Liver (tissue), 8 donors: ENCODE measurements at regions not wholly inside any gene's neighbourhood (a gene's known extent, or its start where the extent isn't known, plus 50 kb on each side); places are given as distances from the start of the nearest gene placed in this dataset.

Experiments used
- DNase-seq: peaks from one replicate; pipeline ENCODE4 v3.0.0-alpha.2; 2017; ENCODE audit warnings: low spot score
- H3K27ac ChIP-seq, 2 donors: one replicate each; pipeline ENCODE4 v1.7.0; 2013; ENCODE audit warnings: inconsistent platforms in 2 of 2, low read length in 2 of 2, control low read depth in 1 of 2, low read depth in 1 of 2, mild to moderate bottlenecking in 1 of 2
- H3K27me3 ChIP-seq, 4 donors: one replicate each; pipeline versions ENCODE4 v1.6.1 to v1.7.0; 2013; ENCODE audit warnings: low read length in 3 of 4, inconsistent platforms in 1 of 4, mild to moderate bottlenecking in 1 of 4, moderate library complexity in 1 of 4; ENCODE audit not compliant: control insufficient read depth in 4 of 4, insufficient read depth in 4 of 4
- H3K36me3 ChIP-seq, 4 donors: one replicate each; pipeline versions ENCODE4 v1.6.1 to v1.7.0; 2013; ENCODE audit warnings: low read length in 3 of 4, mild to moderate bottlenecking in 3 of 4, low read depth in 1 of 4, moderate library complexity in 1 of 4; ENCODE audit not compliant: control insufficient read depth in 4 of 4, insufficient read depth in 3 of 4
- H3K4me1 ChIP-seq, 4 donors: one replicate each; pipeline versions ENCODE4 v1.6.1 to v1.7.0; 2013; ENCODE audit warnings: low read length in 3 of 4, mild to moderate bottlenecking in 3 of 4, moderate library complexity in 1 of 4; ENCODE audit not compliant: control insufficient read depth in 4 of 4, insufficient read depth in 4 of 4
- H3K4me3 ChIP-seq, 3 donors: one replicate each; pipeline versions ENCODE4 v1.6.1 to v1.7.0; 2013; ENCODE audit warnings: low read length in 3 of 3, control low read depth in 1 of 3, low read depth in 1 of 3, mild to moderate bottlenecking in 1 of 3
- H3K9ac ChIP-seq, 2 donors: one replicate each; pipeline ENCODE4 v1.7.0; 2013; ENCODE audit warnings: low read length in 2 of 2, mild to moderate bottlenecking in 2 of 2, moderate library complexity in 2 of 2, control low read depth in 1 of 2, low read depth in 1 of 2
- H3K9me3 ChIP-seq, 4 donors: one replicate each; pipeline versions ENCODE4 v1.6.1 to v1.7.0; 2013; ENCODE audit warnings: low read length in 3 of 4; ENCODE audit not compliant: control insufficient read depth in 4 of 4
- ATF3 ChIP-seq: IDR thresholded peaks from 2 replicates; pipeline ENCODE4 v1.6.1; 2016; ENCODE audit warnings: antibody characterized with exemption
- EGR1 ChIP-seq, 2 donors: IDR thresholded peaks; 2 replicates each; pipeline ENCODE4 v1.6.1; 2016 to 2018; ENCODE audit warnings: antibody characterized with exemption in 2 of 2, low read depth in 2 of 2
- FOXA1 ChIP-seq: IDR thresholded peaks from 2 replicates; pipeline ENCODE4 v1.6.1; 2016; ENCODE audit warnings: antibody characterized with exemption
- FOXA2 ChIP-seq: IDR thresholded peaks from 2 replicates; pipeline ENCODE4 v1.6.1; 2016; ENCODE audit warnings: antibody characterized with exemption
- GABPA ChIP-seq, 2 donors: IDR thresholded peaks in 1 of 2; conservative IDR thresholded peaks in 1 of 2; 2 replicates each; pipeline ENCODE4 v1.6.1; 2016; ENCODE audit warnings: antibody characterized with exemption in 2 of 2, mild to moderate bottlenecking in 1 of 2, moderate library complexity in 1 of 2
- HNF4A ChIP-seq, 2 donors: conservative IDR thresholded peaks; 2 replicates each; pipeline ENCODE4 v1.6.1; 2016; ENCODE audit warnings: antibody characterized with exemption in 2 of 2, mild to moderate bottlenecking in 2 of 2
- HNF4G ChIP-seq: IDR thresholded peaks from 2 replicates; pipeline ENCODE4 v1.6.1; 2016; ENCODE audit warnings: antibody characterized with exemption
- JUND ChIP-seq, 2 donors: IDR thresholded peaks; 2 replicates each; pipeline ENCODE4 v1.6.1; 2016; ENCODE audit warnings: antibody characterized with exemption in 2 of 2
- NR2F2 ChIP-seq: IDR thresholded peaks from 2 replicates; pipeline ENCODE4 v1.6.1; 2016; ENCODE audit warnings: antibody characterized with exemption
- RAD21 ChIP-seq, 2 donors: IDR thresholded peaks; 2 replicates each; pipeline ENCODE4 v1.6.1; 2016; ENCODE audit warnings: antibody characterized with exemption in 2 of 2, mild to moderate bottlenecking in 2 of 2
- RXRA ChIP-seq, 2 donors: IDR thresholded peaks; 2 replicates each; pipeline ENCODE4 v1.6.1; 2017 to 2018; ENCODE audit warnings: antibody characterized with exemption in 2 of 2, mild to moderate bottlenecking in 1 of 2
- SP1 ChIP-seq: IDR thresholded peaks from 2 replicates; pipeline ENCODE4 v1.6.1; 2018; ENCODE audit warnings: antibody characterized with exemption, mild to moderate bottlenecking
- TAF1 ChIP-seq: conservative IDR thresholded peaks from 2 replicates; pipeline ENCODE4 v1.6.1; 2016; ENCODE audit warnings: antibody characterized with exemption, mild to moderate bottlenecking
- YY1 ChIP-seq: IDR thresholded peaks from 2 replicates; pipeline ENCODE4 v1.6.1; 2016; ENCODE audit warnings: antibody characterized with exemption, mild to moderate bottlenecking
- WGBS: extraction: QIAGEN DNeasy Blood & Tissue Kit; methylation state at CpG from one replicate; pipeline ENCODE4 v1.1.7; 2013; 5-methylcytosine and 5-hydroxymethylcytosine counted together
- TF ChIP-seq, protein P1 (sequence below): IDR thresholded peaks from 2 replicates; pipeline ENCODE4 v1.6.1; 2016; ENCODE audit warnings: antibody characterized with exemption
- TF ChIP-seq, protein P2 (sequence below): fragments of 150-350 bp; IDR thresholded peaks from 2 replicates; pipeline ENCODE4 v1.5.1; 2017; ENCODE audit warnings: improper control_type of control experiment, low read depth, low read length; ENCODE audit not compliant: missing input control
- TF ChIP-seq, protein P3 (sequence below): IDR thresholded peaks from 2 replicates; pipeline ENCODE4 v1.6.1; 2016; ENCODE audit warnings: antibody characterized with exemption, mild to moderate bottlenecking
- TF ChIP-seq, protein P4 (sequence below): IDR thresholded peaks from 2 replicates; pipeline ENCODE4 v1.6.1; 2016; ENCODE audit warnings: antibody characterized with exemption
- donor health status: healthy.
- donor health status: healthy.
- donor health status: healthy.
- donor health status: healthy.
- donor health status: healthy.

- no peak overlapping the region for H3K27ac ChIP-seq
- no peak for DNase-seq
- 78% methylated on average over 2 of the region's 2 CpGs for WGBS
- no peaks in the 10 kb centered on the region for H3K27me3 ChIP-seq
- no peak overlapping the region for H3K4me3 ChIP-seq
- TF ChIP-seq EGR1 (IDR thresholded peaks at IDR 0.05; ENCODE audit: low read depth in 2 of 2) = no peak
- TF ChIP-seq, protein P1, sequence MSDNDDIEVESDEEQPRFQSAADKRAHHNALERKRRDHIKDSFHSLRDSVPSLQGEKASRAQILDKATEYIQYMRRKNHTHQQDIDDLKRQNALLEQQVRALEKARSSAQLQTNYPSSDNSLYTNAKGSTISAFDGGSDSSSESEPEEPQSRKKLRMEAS = no peak
- TF ChIP-seq RXRA (IDR thresholded peaks at IDR 0.05) = no peak
- no peak for TF ChIP-seq RAD21 (IDR thresholded peaks at IDR 0.05)
- TF ChIP-seq FOXA2 = no peak
- no peak for TF ChIP-seq NR2F2
- TF ChIP-seq JUND (IDR thresholded peaks at IDR 0.05) = no peak
- TF ChIP-seq FOXA1 = no peak
- no peak for TF ChIP-seq GABPA (IDR thresholded peaks at IDR 0.05 in 1 of 2, conservative IDR thresholded peaks at IDR 0.05 in 1 of 2)
- TF ChIP-seq, protein P2, sequence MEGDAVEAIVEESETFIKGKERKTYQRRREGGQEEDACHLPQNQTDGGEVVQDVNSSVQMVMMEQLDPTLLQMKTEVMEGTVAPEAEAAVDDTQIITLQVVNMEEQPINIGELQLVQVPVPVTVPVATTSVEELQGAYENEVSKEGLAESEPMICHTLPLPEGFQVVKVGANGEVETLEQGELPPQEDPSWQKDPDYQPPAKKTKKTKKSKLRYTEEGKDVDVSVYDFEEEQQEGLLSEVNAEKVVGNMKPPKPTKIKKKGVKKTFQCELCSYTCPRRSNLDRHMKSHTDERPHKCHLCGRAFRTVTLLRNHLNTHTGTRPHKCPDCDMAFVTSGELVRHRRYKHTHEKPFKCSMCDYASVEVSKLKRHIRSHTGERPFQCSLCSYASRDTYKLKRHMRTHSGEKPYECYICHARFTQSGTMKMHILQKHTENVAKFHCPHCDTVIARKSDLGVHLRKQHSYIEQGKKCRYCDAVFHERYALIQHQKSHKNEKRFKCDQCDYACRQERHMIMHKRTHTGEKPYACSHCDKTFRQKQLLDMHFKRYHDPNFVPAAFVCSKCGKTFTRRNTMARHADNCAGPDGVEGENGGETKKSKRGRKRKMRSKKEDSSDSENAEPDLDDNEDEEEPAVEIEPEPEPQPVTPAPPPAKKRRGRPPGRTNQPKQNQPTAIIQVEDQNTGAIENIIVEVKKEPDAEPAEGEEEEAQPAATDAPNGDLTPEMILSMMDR = no peak
- TF ChIP-seq, protein P3, sequence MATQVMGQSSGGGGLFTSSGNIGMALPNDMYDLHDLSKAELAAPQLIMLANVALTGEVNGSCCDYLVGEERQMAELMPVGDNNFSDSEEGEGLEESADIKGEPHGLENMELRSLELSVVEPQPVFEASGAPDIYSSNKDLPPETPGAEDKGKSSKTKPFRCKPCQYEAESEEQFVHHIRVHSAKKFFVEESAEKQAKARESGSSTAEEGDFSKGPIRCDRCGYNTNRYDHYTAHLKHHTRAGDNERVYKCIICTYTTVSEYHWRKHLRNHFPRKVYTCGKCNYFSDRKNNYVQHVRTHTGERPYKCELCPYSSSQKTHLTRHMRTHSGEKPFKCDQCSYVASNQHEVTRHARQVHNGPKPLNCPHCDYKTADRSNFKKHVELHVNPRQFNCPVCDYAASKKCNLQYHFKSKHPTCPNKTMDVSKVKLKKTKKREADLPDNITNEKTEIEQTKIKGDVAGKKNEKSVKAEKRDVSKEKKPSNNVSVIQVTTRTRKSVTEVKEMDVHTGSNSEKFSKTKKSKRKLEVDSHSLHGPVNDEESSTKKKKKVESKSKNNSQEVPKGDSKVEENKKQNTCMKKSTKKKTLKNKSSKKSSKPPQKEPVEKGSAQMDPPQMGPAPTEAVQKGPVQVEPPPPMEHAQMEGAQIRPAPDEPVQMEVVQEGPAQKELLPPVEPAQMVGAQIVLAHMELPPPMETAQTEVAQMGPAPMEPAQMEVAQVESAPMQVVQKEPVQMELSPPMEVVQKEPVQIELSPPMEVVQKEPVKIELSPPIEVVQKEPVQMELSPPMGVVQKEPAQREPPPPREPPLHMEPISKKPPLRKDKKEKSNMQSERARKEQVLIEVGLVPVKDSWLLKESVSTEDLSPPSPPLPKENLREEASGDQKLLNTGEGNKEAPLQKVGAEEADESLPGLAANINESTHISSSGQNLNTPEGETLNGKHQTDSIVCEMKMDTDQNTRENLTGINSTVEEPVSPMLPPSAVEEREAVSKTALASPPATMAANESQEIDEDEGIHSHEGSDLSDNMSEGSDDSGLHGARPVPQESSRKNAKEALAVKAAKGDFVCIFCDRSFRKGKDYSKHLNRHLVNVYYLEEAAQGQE = no peak
- TF ChIP-seq YY1 = no peak
- TF ChIP-seq SP1 = no peak
- TF ChIP-seq HNF4A (conservative IDR thresholded peaks at IDR 0.05) = no peak
- TF ChIP-seq, protein P4, sequence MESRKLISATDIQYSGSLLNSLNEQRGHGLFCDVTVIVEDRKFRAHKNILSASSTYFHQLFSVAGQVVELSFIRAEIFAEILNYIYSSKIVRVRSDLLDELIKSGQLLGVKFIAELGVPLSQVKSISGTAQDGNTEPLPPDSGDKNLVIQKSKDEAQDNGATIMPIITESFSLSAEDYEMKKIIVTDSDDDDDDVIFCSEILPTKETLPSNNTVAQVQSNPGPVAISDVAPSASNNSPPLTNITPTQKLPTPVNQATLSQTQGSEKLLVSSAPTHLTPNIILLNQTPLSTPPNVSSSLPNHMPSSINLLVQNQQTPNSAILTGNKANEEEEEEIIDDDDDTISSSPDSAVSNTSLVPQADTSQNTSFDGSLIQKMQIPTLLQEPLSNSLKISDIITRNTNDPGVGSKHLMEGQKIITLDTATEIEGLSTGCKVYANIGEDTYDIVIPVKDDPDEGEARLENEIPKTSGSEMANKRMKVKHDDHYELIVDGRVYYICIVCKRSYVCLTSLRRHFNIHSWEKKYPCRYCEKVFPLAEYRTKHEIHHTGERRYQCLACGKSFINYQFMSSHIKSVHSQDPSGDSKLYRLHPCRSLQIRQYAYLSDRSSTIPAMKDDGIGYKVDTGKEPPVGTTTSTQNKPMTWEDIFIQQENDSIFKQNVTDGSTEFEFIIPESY = no peak
- no peak for TF ChIP-seq TAF1
- TF ChIP-seq HNF4G = no peak
- no peak for TF ChIP-seq ATF3
- H3K36me3 ChIP-seq = no peaks in the 10 kb centered on the region
- H3K9me3 ChIP-seq = no peaks in the 10 kb centered on the region
- no peaks in the 10 kb centered on the region for H3K4me1 ChIP-seq
- H3K9ac ChIP-seq = no peak overlapping the region
Measured at GRCh38 chr1:199007423-199007822, 368.6 kb downstream of the PTPRC start.
